ENCODE measurements at regions not wholly inside any gene's neighbourhood (a gene's known extent, or its start where the extent isn't known, plus 50 kb on each side); places are given as distances from the start of the nearest gene placed in this dataset.

GRCh38 chr7:22949221-22949620, 64.7 kb downstream of the HYCC1 start:
- H3K4me3 Mint-ChIP-seq (ENCODE audit: low read depth), result no peak overlapping the region
- no peak for DNase-seq (ENCODE audit: low spot score, unreplicated experiment)
- H3K9me3 Mint-ChIP-seq (ENCODE audit: low read depth), result no peaks in the 10 kb centered on the region
- no peak overlapping the region for H3K27ac Mint-ChIP-seq
- no peaks in the 10 kb centered on the region for H3K27me3 Mint-ChIP-seq
- peaks cover 6% of the 10 kb centered on the region for H3K36me3 Mint-ChIP-seq (ENCODE audit: insufficient read depth)
- no peak for TF ChIP-seq CTCF (IDR thresholded peaks at IDR 0.05; ENCODE audit: unreplicated experiment)
- H3K4me1 Mint-ChIP-seq (ENCODE audit: low read depth), result peaks cover 45% of the 10 kb centered on the region

GRCh38 chr7:22948770-22949169, 65.2 kb downstream of the HYCC1 start:
- TF ChIP-seq CTCF (IDR thresholded peaks at IDR 0.05; ENCODE audit: unreplicated experiment), result no peak
- no peaks in the 10 kb centered on the region for H3K27me3 Mint-ChIP-seq
- H3K36me3 Mint-ChIP-seq (ENCODE audit: insufficient read depth), result peaks cover 6% of the 10 kb centered on the region
- DNase-seq (ENCODE audit: low spot score, unreplicated experiment), result no peak
- H3K4me3 Mint-ChIP-seq (ENCODE audit: low read depth), result no peak overlapping the region
- H3K9me3 Mint-ChIP-seq (ENCODE audit: low read depth), result no peaks in the 10 kb centered on the region
- peaks cover 45% of the 10 kb centered on the region for H3K4me1 Mint-ChIP-seq (ENCODE audit: low read depth)
- H3K27ac Mint-ChIP-seq, result peak overlapping the region; percentile 35

GRCh38 chr7:22945584-22945983, 68.3 kb downstream of the HYCC1 start:
- Mint-ChIP-seq H3K27me3 (no peaks in the 10 kb centered on the region), H3K36me3 (ENCODE audit: insufficient read depth) (peaks cover 8% of the 10 kb centered on the region), H3K4me3 (ENCODE audit: low read depth) (no peak overlapping the region), H3K4me1 (ENCODE audit: low read depth) (peaks cover 29% of the 10 kb centered on the region), H3K27ac (no peak overlapping the region), H3K9me3 (ENCODE audit: low read depth) (no peaks in the 10 kb centered on the region)
- DNase-seq (ENCODE audit: low spot score, unreplicated experiment), result no peak
- TF ChIP-seq CTCF (IDR thresholded peaks at IDR 0.05; ENCODE audit: unreplicated experiment), result no peak

GRCh38 chr7:22944510-22944909, 69.4 kb downstream of the HYCC1 start:
- Mint-ChIP-seq H3K4me3 (ENCODE audit: low read depth) (no peak overlapping the region), H3K4me1 (ENCODE audit: low read depth) (peaks cover 26% of the 10 kb centered on the region), H3K27ac (no peak overlapping the region), H3K9me3 (ENCODE audit: low read depth) (no peaks in the 10 kb centered on the region), H3K36me3 (ENCODE audit: insufficient read depth) (peaks cover 10% of the 10 kb centered on the region), H3K27me3 (no peaks in the 10 kb centered on the region)
- no peak for TF ChIP-seq CTCF (IDR thresholded peaks at IDR 0.05; ENCODE audit: unreplicated experiment)
- DNase-seq (ENCODE audit: low spot score, unreplicated experiment), result no peak

- no peak overlapping the region for H3K27ac Mint-ChIP-seq
- TF ChIP-seq CTCF (IDR thresholded peaks at IDR 0.05; ENCODE audit: unreplicated experiment), result no peak
- H3K36me3 Mint-ChIP-seq (ENCODE audit: insufficient read depth), result peaks cover 10% of the 10 kb centered on the region
- DNase-seq (ENCODE audit: low spot score, unreplicated experiment), result no peak
- H3K4me3 Mint-ChIP-seq (ENCODE audit: low read depth), result no peak overlapping the region
- H3K9me3 Mint-ChIP-seq (ENCODE audit: low read depth), result no peaks in the 10 kb centered on the region
- H3K27me3 Mint-ChIP-seq, result no peaks in the 10 kb centered on the region
- H3K4me1 Mint-ChIP-seq (ENCODE audit: low read depth), result peaks cover 24% of the 10 kb centered on the region
These were observed 69.9 kb downstream of the HYCC1 start for GRCh38 chr7:22944022-22944421.

Data from progenitor cell of endocrine pancreas (in vitro differentiated cells).